IMR-90 (cell line): ENCODE measurements at regions not wholly inside any gene's neighbourhood (a gene's known extent, or its start where the extent isn't known, plus 50 kb on each side); places are given as distances from the start of the nearest gene placed in this dataset.

Experiments
- ATAC-seq: fragments of 200-7000 bp; cut with Tn5 transposase; 2 replicates; pipeline ENCODE4 v1.9.1; 2020; ENCODE audit warnings: low read depth, mild to moderate bottlenecking, moderate library complexity
- BruUV-seq: library from RNA; stranded (reverse); fragments of 400-500 nt; replicated peaks from 2 replicates; lab custom pipeline; 2021; lab: Mats Ljungman, UMichigan
- CTCF ChIA-PET: fragments of 300-600 bp; formaldehyde crosslinking; extraction: SDS; loops from one replicate; lab custom pipeline; 2021; ENCODE audit warnings: antibody characterized with exemption; lab: Yijun Ruan, JAX
- POLR2A ChIA-PET: fragments of 300-600 bp; sonication (Branson Sonifier 250); formaldehyde crosslinking; loops from one replicate; lab custom pipeline; 2022; ENCODE audit warnings: antibody characterized with exemption; ENCODE audit not compliant: unreplicated experiment; lab: Charles Lee
- DNase-seq: peaks from one replicate; pipeline ENCODE4 v3.0.0; 2013
- H2AFZ ChIP-seq: replicated peaks from 2 replicates; pipeline ENCODE3; 2013; ENCODE audit warnings: low read length, mild to moderate bottlenecking; ENCODE audit not compliant: poor library complexity
- H2AK5ac ChIP-seq: 2 replicates; pipeline ENCODE4 v1.6.1; 2013; ENCODE audit warnings: low read depth, low read length, inconsistent platforms
- H2AK9ac ChIP-seq: replicated peaks from 2 replicates; pipeline ENCODE3; 2013; ENCODE audit warnings: mild to moderate bottlenecking, low read depth, low read length, moderate library complexity; ENCODE audit not compliant: poor library complexity
- H2BK120ac ChIP-seq: 2 replicates; pipeline ENCODE4 v1.6.1; 2013; ENCODE audit warnings: low read depth, low read length, inconsistent platforms
- H2BK15ac ChIP-seq: 3 replicates; pipeline ENCODE4 v1.6.1; 2013; ENCODE audit warnings: low read depth, low read length, inconsistent platforms
- H2BK20ac ChIP-seq: 2 replicates; pipeline ENCODE4 v1.6.1; 2013; ENCODE audit warnings: low read depth, mild to moderate bottlenecking, inconsistent platforms, low read length, moderate library complexity
- H2BK5ac ChIP-seq: 2 replicates; pipeline ENCODE4 v1.6.1; 2013; ENCODE audit warnings: mild to moderate bottlenecking, low read depth, low read length, inconsistent platforms; ENCODE audit not compliant: poor library complexity, severe bottlenecking
- H3K14ac ChIP-seq: replicated peaks from 2 replicates; pipeline ENCODE4 v1.6.1; 2013; ENCODE audit warnings: low read depth, low read length, inconsistent platforms
- H3K18ac ChIP-seq: 2 replicates; pipeline ENCODE4 v1.6.1; 2013; ENCODE audit warnings: low read depth, low read length, control low read depth
- H3K23ac ChIP-seq: 2 replicates; pipeline ENCODE4 v1.6.1; 2013; ENCODE audit warnings: low read depth, low read length, inconsistent platforms
- H3K27ac ChIP-seq: 2 replicates; pipeline ENCODE4 v1.5.1; 2013; ENCODE audit warnings: mild to moderate bottlenecking, control low read depth, low read length; ENCODE audit not compliant: insufficient read depth
- H3K27me3 ChIP-seq: 2 replicates; pipeline ENCODE4 v1.6.1; 2013; ENCODE audit warnings: low read length; ENCODE audit not compliant: control insufficient read depth, insufficient read depth
- H3K36me3 ChIP-seq: 2 replicates; pipeline ENCODE4 v1.6.1; 2013; ENCODE audit warnings: low read length, mixed read lengths; ENCODE audit not compliant: control insufficient read depth, insufficient read depth
- H3K4ac ChIP-seq: 2 replicates; pipeline ENCODE4 v1.6.1; 2013; ENCODE audit warnings: low read depth, low read length, inconsistent platforms
- H3K4me1 ChIP-seq: 2 replicates; pipeline ENCODE4 v1.6.1; 2013; ENCODE audit warnings: low read length, mixed read lengths; ENCODE audit not compliant: control insufficient read depth, insufficient read depth
- H3K4me2 ChIP-seq: 2 replicates; pipeline ENCODE4 v1.6.1; 2013; ENCODE audit warnings: low read depth, mild to moderate bottlenecking, control low read depth, low read length, moderate library complexity
- H3K4me3 ChIP-seq: 2 replicates; pipeline ENCODE4 v1.5.1; 2013; ENCODE audit warnings: low read depth, mild to moderate bottlenecking, control low read depth, low read length, moderate library complexity; ENCODE audit not compliant: insufficient read depth
- H3K56ac ChIP-seq: 2 replicates; pipeline ENCODE4 v1.6.1; 2013; ENCODE audit warnings: low read length, inconsistent platforms; ENCODE audit not compliant: insufficient read depth; ENCODE audit errors: extremely low read depth
- H3K79me1 ChIP-seq, 2 experiments: 2 replicates each; pipeline ENCODE4 v1.6.1; 2013; ENCODE audit warnings: low read length in 2 of 2, inconsistent platforms in 1 of 2, low read depth in 1 of 2
- H3K9ac ChIP-seq: 2 replicates; pipeline ENCODE4 v1.6.1; 2013; ENCODE audit warnings: low read depth, low read length, control low read depth
- H3K9me1 ChIP-seq: 2 replicates; pipeline ENCODE4 v1.6.1; 2013; ENCODE audit warnings: low read length, inconsistent platforms; ENCODE audit not compliant: insufficient read depth
- H3K9me3 ChIP-seq: 2 replicates; pipeline ENCODE4 v1.6.1; 2013; ENCODE audit warnings: low read length; ENCODE audit not compliant: control insufficient read depth, insufficient read depth
- H4K20me1 ChIP-seq: 2 replicates; pipeline ENCODE4 v1.6.1; 2013; ENCODE audit warnings: low read length, inconsistent platforms; ENCODE audit not compliant: insufficient read depth
- H4K5ac ChIP-seq: 2 replicates; pipeline ENCODE4 v1.6.1; 2013; ENCODE audit warnings: mild to moderate bottlenecking, low read depth, low read length, control low read depth
- H4K8ac ChIP-seq, 2 experiments: 2 replicates each; pipeline ENCODE4 v1.6.1; 2013; ENCODE audit warnings: low read depth in 2 of 2, low read length in 2 of 2, control low read depth in 1 of 2, inconsistent platforms in 1 of 2
- H4K91ac ChIP-seq: 2 replicates; pipeline ENCODE4 v1.6.1; 2013; ENCODE audit warnings: low read depth, low read length, inconsistent platforms; ENCODE audit not compliant: insufficient read depth
- FOS ChIP-seq: fragments of 150-350 bp; IDR thresholded peaks from 2 replicates; pipeline ENCODE4 v1.6.1; 2016; ENCODE audit warnings: low read depth, low read length
- MAZ ChIP-seq: IDR thresholded peaks from 2 replicates; pipeline ENCODE4 v1.6.1; 2012; ENCODE audit warnings: low read depth, mild to moderate bottlenecking, low read length, improper control_type of control experiment, moderate library complexity, borderline replicate concordance
- RFX5 ChIP-seq: IDR thresholded peaks from 2 replicates; pipeline ENCODE4 v1.8.0; 2012; ENCODE audit warnings: low read depth, mild to moderate bottlenecking, low read length, moderate library complexity
- WGBS, 2 experiments: methylation state at CpG; one replicate each; pipeline versions ENCODE4 v1.1.5 to v1.1.7; 2013; ENCODE audit warnings: missing lambda C conversion rate in 2 of 2; ENCODE audit not compliant: insufficient read length in 1 of 2; ENCODE audit errors: extremely low coverage in 2 of 2; 5-methylcytosine and 5-hydroxymethylcytosine counted together
- dilution Hi-C: fragments of 300-500 bp; cut with HindIII; formaldehyde crosslinking; loops from one replicate; pipeline ENCODE4 v1.14.3; 2018; ENCODE audit warnings: low sequenced_read_pairs; ENCODE audit not compliant: unreplicated experiment
- in situ Hi-C: fragments of 300-500 bp; cut with MboI; formaldehyde crosslinking; loops from 3 replicates; pipeline ENCODE4 v1.14.3; 2019; ENCODE audit warnings: low sequenced_read_pairs, inconsistent platforms, mixed read lengths
- intact Hi-C: fragments of 100-400 bp; cut with micrococcal nuclease; formaldehyde crosslinking; loops from 2 replicates; pipeline ENCODE4 v1.10.0; 2022

DNA sequence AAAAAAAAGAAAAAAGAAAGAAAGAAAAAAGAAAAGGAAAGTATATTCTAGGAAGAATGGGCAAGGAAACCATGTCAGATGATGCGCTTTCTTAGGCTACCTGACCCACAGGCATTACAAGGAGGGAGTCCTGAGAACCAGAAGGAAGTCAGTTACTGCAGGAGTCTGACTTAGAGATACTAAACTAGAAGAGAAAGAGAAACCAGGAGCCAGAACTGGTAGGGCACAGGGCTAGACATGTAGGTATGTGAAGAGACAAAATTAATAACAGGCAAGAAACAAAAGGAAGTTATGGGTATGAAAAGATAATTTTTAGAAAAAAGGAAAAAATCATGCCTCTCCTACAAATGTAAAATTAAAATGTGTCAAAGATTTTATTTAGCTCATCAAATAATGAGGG is 63.3 kb upstream of the LRRN1 start:
- no peak overlapping the region for H2BK15ac ChIP-seq
- no peaks in the 10 kb centered on the region for H3K4me1 ChIP-seq
- peaks cover 18% of the 10 kb centered on the region for H3K9me3 ChIP-seq
- 67% methylated on average over 1 of the region's 1 CpG; no CpG with 5 or more reads in 1 of the 2 experiments for WGBS, 2 experiments
- CTCF ChIA-PET, result no interaction called here
- no peak overlapping the region for H2BK20ac ChIP-seq
- no peak for TF ChIP-seq RFX5
- TF ChIP-seq MAZ, result no peak
- no peak for TF ChIP-seq FOS
- in situ Hi-C loops, result no loop called here
- no peak overlapping the region for H3K14ac ChIP-seq
- H3K56ac ChIP-seq, result no peak overlapping the region
- dilution Hi-C loops, result no loop called here
- H2AK5ac ChIP-seq, result no peak overlapping the region
- no peaks in the 10 kb centered on the region for H3K79me1 ChIP-seq
- no TSS peak for BruUV-seq
- DNase-seq, result no peak
- no peak overlapping the region for H4K91ac ChIP-seq
- no peak overlapping the region for H4K8ac ChIP-seq
- H3K9ac ChIP-seq, result no peak overlapping the region
- H3K36me3 ChIP-seq, result no peaks in the 10 kb centered on the region
- no peak overlapping the region for H3K4ac ChIP-seq
- POLR2A ChIA-PET, result no interaction called here
- ATAC-seq, result no peak
- no peak overlapping the region for H3K4me3 ChIP-seq
- H4K20me1 ChIP-seq, result no peaks in the 10 kb centered on the region
- no peak overlapping the region for H2BK5ac ChIP-seq
- no peak overlapping the region for H3K18ac ChIP-seq
- no peak overlapping the region for H2BK120ac ChIP-seq
- no peaks in the 10 kb centered on the region for H3K9me1 ChIP-seq
- H2AK9ac ChIP-seq, result no peak overlapping the region
- intact Hi-C loops, result no loop called here
- no peak overlapping the region for H4K5ac ChIP-seq
- no peak overlapping the region for H3K23ac ChIP-seq
- H3K27ac ChIP-seq, result no peak overlapping the region
- no peaks in the 10 kb centered on the region for H3K27me3 ChIP-seq
- no peak overlapping the region for H3K4me2 ChIP-seq
- H2AFZ ChIP-seq, result no peak overlapping the region
